Spleen (tissue), 11 donors: ENCODE measurements at regions not wholly inside any gene's neighbourhood (a gene's known extent, or its start where the extent isn't known, plus 50 kb on each side); places are given as distances from the start of the nearest gene placed in this dataset.

Experiments
- DNase-seq: peaks from one replicate; pipeline ENCODE4 v3.0.0-alpha.2; 2020
- H3K27ac ChIP-seq, 8 donors: fragments of 200-600 bp; sonication (generic) in 7 of 8; 1 replicate in 4 of 8; 2 replicates in 4 of 8; pipeline versions ENCODE4 v1.5.0 to v1.8.0; 2016 to 2021; ENCODE audit warnings: inconsistent platforms in 4 of 8, mild to moderate bottlenecking in 4 of 8, moderate library complexity in 1 of 8
- H3K27me3 ChIP-seq, 7 donors: fragments of 200-600 bp; sonication (generic) in 6 of 7; replicated peaks in 1 of 7; 1 replicate in 4 of 7; 2 replicates in 3 of 7; pipeline versions ENCODE4 v1.5.0 to v1.8.0; 2016 to 2021; ENCODE audit warnings: inconsistent platforms in 3 of 7, mild to moderate bottlenecking in 1 of 7
- H3K36me3 ChIP-seq, 6 donors: fragments of 200-600 bp; sonication (generic) in 5 of 6; 1 replicate in 4 of 6; 2 replicates in 2 of 6; pipeline versions ENCODE4 v1.5.0 to v1.8.0; 2016 to 2021; ENCODE audit warnings: inconsistent platforms in 2 of 6
- H3K4me1 ChIP-seq, 6 donors: fragments of 200-600 bp; sonication (generic) in 5 of 6; 1 replicate in 3 of 6; 2 replicates in 3 of 6; pipeline versions ENCODE4 v1.5.0 to v1.8.0; 2016 to 2021; ENCODE audit warnings: inconsistent platforms in 3 of 6
- H3K4me3 ChIP-seq, 8 donors: fragments of 200-600 bp; sonication (generic) in 7 of 8; 1 replicate in 4 of 8; 2 replicates in 4 of 8; pipeline versions ENCODE4 v1.5.0 to v1.8.0; 2016 to 2021; ENCODE audit warnings: inconsistent platforms in 4 of 8, mild to moderate bottlenecking in 4 of 8, moderate library complexity in 2 of 8
- H3K9me3 ChIP-seq, 8 donors: fragments of 200-600 bp; sonication (generic) in 7 of 8; 1 replicate in 4 of 8; 2 replicates in 4 of 8; pipeline versions ENCODE4 v1.5.0 to v1.8.0; 2016 to 2021; ENCODE audit warnings: inconsistent platforms in 4 of 8
- POLR2A ChIP-seq, 3 donors: fragments of 450-650 bp; IDR thresholded peaks; one replicate each; pipeline ENCODE4 v1.5.1; 2017; ENCODE audit warnings: antibody characterized with exemption in 3 of 3, mild to moderate bottlenecking in 1 of 3
- POLR2AphosphoS5 ChIP-seq, 3 donors: sonication (generic); formaldehyde crosslinking; IDR thresholded peaks; one replicate each; pipeline ENCODE4 v1.5.1; 2017; ENCODE audit warnings: antibody characterized with exemption in 3 of 3
- WGBS, 5 donors: extraction: QIAGEN DNeasy Blood & Tissue Kit in 3 of 5; methylation state at CpG; one replicate each; pipeline versions ENCODE4 v1.1.5 to v1.1.7; 2013 to 2018; 5-methylcytosine and 5-hydroxymethylcytosine counted together
- intact Hi-C: fragments of 100-400 bp; cut with DNase I; formaldehyde crosslinking; loops from one replicate; pipeline ENCODE4 v1.15.0; 2023; ENCODE audit warnings: low total_unique reads
- TF ChIP-seq, protein P1 (sequence below), 11 experiments: fragments of 200-600 bp in 7 of 11; fragments of 450-650 bp in 4 of 11; sonication (generic) in 4 of 11; IDR thresholded peaks in 8 of 11; conservative IDR thresholded peaks in 3 of 11; 1 replicate in 7 of 11; 2 replicates in 4 of 11; pipeline versions ENCODE4 v1.4.0 to v1.8.0; 2016 to 2021; ENCODE audit warnings: antibody characterized with exemption in 11 of 11, inconsistent platforms in 4 of 11, mild to moderate bottlenecking in 1 of 11
- donor health status: healthy with polysubstance abuse.
- donor health status: DM: no; HTN: no; CAD: no; lungs with moderate emphysema.
- donor health status: DM: no; HTN: no; CAD: no.
- donor health status: Bipolar disorder and iron deficiency.
- donor health status: healthy.
- donor health status: DM: no; HTN: no; CAD: no.
- donor health status: DM: yes; HTN: yes; CAD: no.

- Histone ChIP-seq H3K27ac (no peak overlapping the region), H3K4me1 (no peaks in the 10 kb centered on the region), H3K9me3 (no peaks in the 10 kb centered on the region), H3K36me3 (no peaks in the 10 kb centered on the region), H3K4me3 (no peak overlapping the region), H3K27me3 (peaks cover 0 to 9% (median 0%) of the 10 kb centered on the region in 7 donors)
- no peak for DNase-seq
- intact Hi-C loops: no loop called here
- TF ChIP-seq, protein P1, sequence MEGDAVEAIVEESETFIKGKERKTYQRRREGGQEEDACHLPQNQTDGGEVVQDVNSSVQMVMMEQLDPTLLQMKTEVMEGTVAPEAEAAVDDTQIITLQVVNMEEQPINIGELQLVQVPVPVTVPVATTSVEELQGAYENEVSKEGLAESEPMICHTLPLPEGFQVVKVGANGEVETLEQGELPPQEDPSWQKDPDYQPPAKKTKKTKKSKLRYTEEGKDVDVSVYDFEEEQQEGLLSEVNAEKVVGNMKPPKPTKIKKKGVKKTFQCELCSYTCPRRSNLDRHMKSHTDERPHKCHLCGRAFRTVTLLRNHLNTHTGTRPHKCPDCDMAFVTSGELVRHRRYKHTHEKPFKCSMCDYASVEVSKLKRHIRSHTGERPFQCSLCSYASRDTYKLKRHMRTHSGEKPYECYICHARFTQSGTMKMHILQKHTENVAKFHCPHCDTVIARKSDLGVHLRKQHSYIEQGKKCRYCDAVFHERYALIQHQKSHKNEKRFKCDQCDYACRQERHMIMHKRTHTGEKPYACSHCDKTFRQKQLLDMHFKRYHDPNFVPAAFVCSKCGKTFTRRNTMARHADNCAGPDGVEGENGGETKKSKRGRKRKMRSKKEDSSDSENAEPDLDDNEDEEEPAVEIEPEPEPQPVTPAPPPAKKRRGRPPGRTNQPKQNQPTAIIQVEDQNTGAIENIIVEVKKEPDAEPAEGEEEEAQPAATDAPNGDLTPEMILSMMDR (IDR thresholded peaks at IDR 0.05 in 8 of 11, conservative IDR thresholded peaks at IDR 0.05 in 3 of 11): no peak
- TF ChIP-seq POLR2A (IDR thresholded peaks at IDR 0.05) (no peak), POLR2AphosphoS5 (IDR thresholded peaks at IDR 0.05) (no peak)
Measured at GRCh38 chr10:84783909-84784308, 455.5 kb downstream of the CCSER2 start.

DNA sequence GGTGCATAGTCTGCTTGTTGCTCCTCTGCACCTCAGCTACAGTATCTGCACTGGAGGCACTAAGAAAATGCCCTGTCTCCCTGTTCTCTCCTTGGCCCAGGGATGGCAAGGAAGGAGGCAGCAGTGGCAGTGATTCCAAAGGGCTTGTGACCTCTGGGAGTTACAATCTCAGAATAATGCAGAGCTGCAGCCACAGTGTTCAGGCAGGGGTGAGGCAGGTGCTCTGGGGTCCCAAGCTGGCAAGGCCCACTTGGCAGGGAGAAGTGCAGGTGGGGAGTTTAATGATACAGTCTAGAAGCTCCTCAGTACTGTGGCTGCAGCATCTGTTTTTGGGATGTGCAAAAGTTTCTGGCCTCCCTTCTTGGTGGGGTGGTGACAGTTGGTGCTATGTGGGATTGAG, 456.4 kb downstream of the CCSER2 start:
- TF ChIP-seq POLR2AphosphoS5 (IDR thresholded peaks at IDR 0.05) (no peak), POLR2A (IDR thresholded peaks at IDR 0.05) (no peak)
- TF ChIP-seq, protein P1 (IDR thresholded peaks at IDR 0.05 in 8 of 11, conservative IDR thresholded peaks at IDR 0.05 in 3 of 11): no peak
- intact Hi-C loops: no loop called here
- no peak for DNase-seq
- no peak overlapping the region for H3K27ac ChIP-seq
- H3K36me3 ChIP-seq: no peaks in the 10 kb centered on the region
- H3K4me3 ChIP-seq: no peak overlapping the region
- H3K27me3 ChIP-seq: peaks cover 0 to 9% (median 0%) of the 10 kb centered on the region in 7 donors
- H3K9me3 ChIP-seq: no peaks in the 10 kb centered on the region
- H3K4me1 ChIP-seq: no peaks in the 10 kb centered on the region

GRCh38 chr10:84789026-84789425, 460.6 kb downstream of the CCSER2 start:
- H3K4me1 ChIP-seq: no peaks in the 10 kb centered on the region
- no peak for DNase-seq
- no peak overlapping the region for H3K27ac ChIP-seq
- WGBS, 5 donors: 74 to 89% (median 75%) methylated on average over 2 of the region's 2 CpGs
- H3K36me3 ChIP-seq: no peaks in the 10 kb centered on the region
- TF ChIP-seq POLR2A (IDR thresholded peaks at IDR 0.05): no peak
- TF ChIP-seq, protein P1 (IDR thresholded peaks at IDR 0.05 in 8 of 11, conservative IDR thresholded peaks at IDR 0.05 in 3 of 11): no peak
- TF ChIP-seq POLR2AphosphoS5 (IDR thresholded peaks at IDR 0.05): no peak
- H3K9me3 ChIP-seq: no peaks in the 10 kb centered on the region
- H3K4me3 ChIP-seq: no peak overlapping the region
- intact Hi-C loops: no loop called here
- peaks cover 0 to 2% (median 0%) of the 10 kb centered on the region in 7 donors for H3K27me3 ChIP-seq

DNA sequence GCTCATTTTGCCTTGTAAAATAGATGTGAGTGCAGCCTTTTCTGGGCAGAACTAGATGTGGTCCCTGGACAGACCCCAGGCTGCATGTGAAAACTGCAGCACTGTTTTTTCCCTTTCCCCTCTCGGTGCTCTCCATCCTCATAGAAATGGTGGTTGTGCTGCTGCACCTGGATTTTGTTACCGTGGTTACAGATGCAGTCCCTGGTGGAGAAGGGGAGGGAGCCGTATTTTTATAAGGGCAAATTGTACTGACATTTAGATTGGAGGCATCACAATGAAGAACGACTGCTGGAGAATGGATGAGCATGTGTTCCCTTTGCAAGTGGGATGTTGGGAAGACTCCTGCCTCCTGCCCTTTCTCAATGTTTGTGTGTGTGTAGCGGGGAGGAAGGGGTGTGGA, 469.9 kb downstream of the CCSER2 start:
- intact Hi-C loops: no loop called here
- 64 to 77% (median 67%) methylated on average over 5 of the region's 5 CpGs for WGBS, 5 donors
- no peak for DNase-seq
- H3K36me3 ChIP-seq: no peaks in the 10 kb centered on the region
- H3K4me3 ChIP-seq: no peak overlapping the region
- TF ChIP-seq POLR2A (IDR thresholded peaks at IDR 0.05) (no peak), POLR2AphosphoS5 (IDR thresholded peaks at IDR 0.05) (no peak)
- TF ChIP-seq, protein P1 (IDR thresholded peaks at IDR 0.05 in 8 of 11, conservative IDR thresholded peaks at IDR 0.05 in 3 of 11): no peak
- H3K27ac ChIP-seq: no peak overlapping the region
- H3K4me1 ChIP-seq: no peaks in the 10 kb centered on the region
- H3K27me3 ChIP-seq: peaks cover 0 to 12% (median 0%) of the 10 kb centered on the region in 7 donors
- no peaks in the 10 kb centered on the region for H3K9me3 ChIP-seq
